HepG2 (cell line): ENCODE measurements at regions not wholly inside any gene's neighbourhood (a gene's known extent, or its start where the extent isn't known, plus 50 kb on each side); places are given as distances from the start of the nearest gene placed in this dataset.

Source experiments
- ATAC-seq: fragments of 200-7000 bp; cut with Tn5 transposase; 3 replicates; pipeline ENCODE4 v1.9.1; 2020; ENCODE audit warnings: mild to moderate bottlenecking, moderate library complexity
- BruUV-seq: library from RNA; stranded (reverse); fragments of 400-500 nt; replicated peaks from 2 replicates; lab custom pipeline; 2021; lab: Mats Ljungman, UMichigan
- CTCF ChIA-PET: fragments of 300-600 bp; formaldehyde crosslinking; extraction: SDS; loops from one replicate; lab custom pipeline; 2021; ENCODE audit warnings: low total read pairs, inconsistent platforms, low intra/inter-chr PET ratio; lab: Yijun Ruan, JAX
- POLR2A ChIA-PET: fragments of 350-600 bp; sonication (Branson Sonifier 250); formaldehyde crosslinking; loops from one replicate; lab custom pipeline; 2020; ENCODE audit warnings: antibody characterized with exemption, inconsistent platforms; lab: Yijun Ruan, JAX
- DNase-seq: peaks from one replicate; pipeline ENCODE4 v3.0.0-alpha.2; 2015; ENCODE audit warnings: low spot score
- FAIRE-seq: peaks from 3 replicates; lab custom pipeline; 2011; peaks lifted over from hg19 to GRCh38; lab: Jason Lieb, UNC
- H2AFZ ChIP-seq: one replicate; pipeline ENCODE4 v1.6.1; 2011; ENCODE audit warnings: low read length, inconsistent platforms
- H3K27ac ChIP-seq: fragments of 300-600 bp; 3 replicates; pipeline ENCODE4 v1.8.0; 2011; ENCODE audit warnings: mixed run types, mild to moderate bottlenecking, mixed read lengths, low read length, inconsistent platforms; ENCODE audit not compliant: insufficient read depth; ENCODE audit errors: extremely low read length
- H3K27me3 ChIP-seq, 2 experiments: fragments of 200-600 bp in 1 of 2; 2 replicates in 1 of 2; 3 replicates in 1 of 2; pipeline versions ENCODE4 v1.6.0 to v1.8.0; 2011; ENCODE audit warnings: low read length in 2 of 2, mild to moderate bottlenecking in 2 of 2, moderate library complexity in 2 of 2, inconsistent platforms in 1 of 2; ENCODE audit not compliant: insufficient read depth in 2 of 2, control insufficient read depth in 1 of 2
- H3K36me3 ChIP-seq, 2 experiments: fragments of 200-600 bp in 1 of 2; replicated peaks in 1 of 2; 2 replicates in 1 of 2; 3 replicates in 1 of 2; pipeline versions ENCODE4 v1.5.1 to v1.8.0; 2011; ENCODE audit warnings: low read length in 2 of 2, inconsistent platforms in 1 of 2; ENCODE audit not compliant: insufficient read depth in 2 of 2, control insufficient read depth in 1 of 2
- H3K4me1 ChIP-seq: 2 replicates; pipeline ENCODE4 v1.5.1; 2012; ENCODE audit warnings: low read length, inconsistent platforms; ENCODE audit not compliant: insufficient read depth
- H3K4me2 ChIP-seq: 2 replicates; pipeline ENCODE4 v1.6.0; 2011; ENCODE audit warnings: low read depth, low read length, inconsistent platforms
- H3K4me3 ChIP-seq, 3 experiments: fragments of 200-600 bp in 1 of 3; sonication (generic), shearing (Covaris generic) in 1 of 3; replicated peaks in 1 of 3; 2 replicates each; pipeline ENCODE4 v1.5.1; 2011 to 2016; ENCODE audit warnings: low read length in 3 of 3, inconsistent platforms in 2 of 3, low read depth in 2 of 3, mild to moderate bottlenecking in 2 of 3, control low read depth in 1 of 3, mixed read lengths in 1 of 3; ENCODE audit not compliant: insufficient read depth in 1 of 3
- H3K79me2 ChIP-seq: one replicate; pipeline ENCODE4 v1.6.1; 2011; ENCODE audit warnings: low read length, inconsistent platforms; ENCODE audit not compliant: insufficient read depth
- H3K9ac ChIP-seq: 2 replicates; pipeline ENCODE4 v1.6.0; 2011; ENCODE audit warnings: mild to moderate bottlenecking, low read depth, low read length, inconsistent platforms; ENCODE audit not compliant: insufficient read depth
- H3K9me3 ChIP-seq: 2 replicates; pipeline ENCODE4 v1.5.1; 2012; ENCODE audit warnings: mild to moderate bottlenecking, low read length
- H4K20me1 ChIP-seq: 2 replicates; pipeline ENCODE4 v1.6.0; 2011; ENCODE audit warnings: inconsistent platforms, mild to moderate bottlenecking, low read length, moderate library complexity; ENCODE audit not compliant: insufficient read depth
- ARNT ChIP-seq: fragments of 450-650 bp; IDR thresholded peaks from 2 replicates; pipeline ENCODE4 v1.6.1; 2017
- ATF2 ChIP-seq: sonication (generic); formaldehyde crosslinking; IDR thresholded peaks from 2 replicates; pipeline ENCODE4 v1.4.0; 2020; ENCODE audit warnings: missing genetic modification reagents
- NFIC ChIP-seq: IDR thresholded peaks from 2 replicates; pipeline ENCODE4 v1.6.1; 2012; ENCODE audit warnings: mild to moderate bottlenecking, low read length, inconsistent platforms
- PLRG1 ChIP-seq: fragments of 450-650 bp; conservative IDR thresholded peaks from 2 replicates; pipeline ENCODE4 v1.6.1; 2016
- SOX6 ChIP-seq, 2 experiments: fragments of 450-650 bp in 1 of 2; sonication (generic) in 1 of 2; formaldehyde crosslinking in 1 of 2; IDR thresholded peaks; 2 replicates each; pipeline versions ENCODE4 v1.4.0 to v1.6.1; 2017 to 2020; ENCODE audit warnings: antibody characterized with exemption in 1 of 2, mild to moderate bottlenecking in 1 of 2, missing genetic modification reagents in 1 of 2
- ZMAT3 ChIP-seq: sonication (generic); formaldehyde crosslinking; conservative IDR thresholded peaks from 2 replicates; pipeline ENCODE4 v1.7.0; 2021; ENCODE audit warnings: missing genetic modification reagents
- ZNF609 ChIP-seq: sonication (generic); formaldehyde crosslinking; IDR thresholded peaks from 2 replicates; pipeline ENCODE4 v1.4.0; 2020; ENCODE audit warnings: mild to moderate bottlenecking, missing genetic modification reagents, borderline replicate concordance
- WGBS: methylation state at CpG from one replicate; pipeline ENCODE4 v1.1.6; 2017; ENCODE audit warnings: low lambda C conversion rate; 5-methylcytosine and 5-hydroxymethylcytosine counted together
- in situ Hi-C: cut with HindIII; loops from 2 replicates; pipeline ENCODE4 v1.10.0; 2017; ENCODE audit warnings: low pct_unique_long_range_greater_than_20kb; ENCODE audit not compliant: extremely low pct_ligation_motif_present
- intact Hi-C: fragments of 100-400 bp; cut with micrococcal nuclease; formaldehyde crosslinking; loops from one replicate; pipeline ENCODE4 v1.10.0; 2022; ENCODE audit not compliant: unreplicated experiment

- no peak for DNase-seq
- in situ Hi-C loops = no loop called here
- no peak for TF ChIP-seq ZMAT3
- no peak for TF ChIP-seq ATF2
- no peak for TF ChIP-seq ARNT
- no peak for TF ChIP-seq ZNF609 (CRISPR knock-in tag)
- no peak for TF ChIP-seq NFIC
- no peak for TF ChIP-seq PLRG1
- TF ChIP-seq SOX6 (IDR thresholded peaks at IDR 0.05) = no peak
- no peak for TF ChIP-seq SOX6 (CRISPR knock-in tag; IDR thresholded peaks at IDR 0.05)
- TF ChIP-seq, all 625 proteins: peak for 0
- intact Hi-C loops = no loop called here
- no TSS peak for BruUV-seq
- 38% methylated on average over 2 of the region's 2 CpGs for WGBS
- H3K79me2 ChIP-seq = no peaks in the 10 kb centered on the region
- no peaks in the 10 kb centered on the region for H3K36me3 ChIP-seq
- ChIA-PET CTCF (no interaction called here), POLR2A (no interaction called here)
- ATAC-seq = no peak
- H3K4me1 ChIP-seq = no peaks in the 10 kb centered on the region
- no peaks in the 10 kb centered on the region for H3K9me3 ChIP-seq
- H3K27ac ChIP-seq = no peak overlapping the region
- no peak overlapping the region for H3K4me2 ChIP-seq
- H4K20me1 ChIP-seq = no peaks in the 10 kb centered on the region
- FAIRE-seq = no peak
- no peak overlapping the region for H3K9ac ChIP-seq
- no peak overlapping the region for H3K4me3 ChIP-seq
- no peaks in the 10 kb centered on the region; a peak in 1 of 5 replicates for H3K27me3 ChIP-seq
- no peak overlapping the region for H2AFZ ChIP-seq
Observed at GRCh38 chr5:100643473-100643872, 108.3 kb downstream of the FAM174A start.
